Ovary (tissue), 3 donors: ENCODE measurements at regions not wholly inside any gene's neighbourhood (a gene's known extent, or its start where the extent isn't known, plus 50 kb on each side); places are given as distances from the start of the nearest gene placed in this dataset.

Source experiments
- EP300 ChIP-seq: sonication (generic); formaldehyde crosslinking; IDR thresholded peaks from one replicate; pipeline ENCODE4 v1.6.1; 2017; ENCODE audit warnings: antibody characterized with exemption
- TF ChIP-seq, protein P1 (sequence below), 3 donors: fragments of 450-650 bp in 2 of 3; fragments of 200-600 bp in 1 of 3; IDR thresholded peaks; one replicate each; pipeline versions ENCODE4 v1.5.1 to v1.8.0; 2016 to 2022; ENCODE audit warnings: antibody characterized with exemption in 3 of 3, mild to moderate bottlenecking in 1 of 3
- donor health status: DM: no; HTN: no; CAD: no.

- TF ChIP-seq, protein P1, sequence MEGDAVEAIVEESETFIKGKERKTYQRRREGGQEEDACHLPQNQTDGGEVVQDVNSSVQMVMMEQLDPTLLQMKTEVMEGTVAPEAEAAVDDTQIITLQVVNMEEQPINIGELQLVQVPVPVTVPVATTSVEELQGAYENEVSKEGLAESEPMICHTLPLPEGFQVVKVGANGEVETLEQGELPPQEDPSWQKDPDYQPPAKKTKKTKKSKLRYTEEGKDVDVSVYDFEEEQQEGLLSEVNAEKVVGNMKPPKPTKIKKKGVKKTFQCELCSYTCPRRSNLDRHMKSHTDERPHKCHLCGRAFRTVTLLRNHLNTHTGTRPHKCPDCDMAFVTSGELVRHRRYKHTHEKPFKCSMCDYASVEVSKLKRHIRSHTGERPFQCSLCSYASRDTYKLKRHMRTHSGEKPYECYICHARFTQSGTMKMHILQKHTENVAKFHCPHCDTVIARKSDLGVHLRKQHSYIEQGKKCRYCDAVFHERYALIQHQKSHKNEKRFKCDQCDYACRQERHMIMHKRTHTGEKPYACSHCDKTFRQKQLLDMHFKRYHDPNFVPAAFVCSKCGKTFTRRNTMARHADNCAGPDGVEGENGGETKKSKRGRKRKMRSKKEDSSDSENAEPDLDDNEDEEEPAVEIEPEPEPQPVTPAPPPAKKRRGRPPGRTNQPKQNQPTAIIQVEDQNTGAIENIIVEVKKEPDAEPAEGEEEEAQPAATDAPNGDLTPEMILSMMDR (IDR thresholded peaks at IDR 0.05), result no peak
- TF ChIP-seq EP300, result no peak
Observed at GRCh38 chr17:13757871-13758270, 156.1 kb upstream of the HS3ST3A1 start.
